KOPT-K1 (cell line): ENCODE measurements at regions not wholly inside any gene's neighbourhood (a gene's known extent, or its start where the extent isn't known, plus 50 kb on each side); places are given as distances from the start of the nearest gene placed in this dataset.

ENCODE experiments used
- H3K27ac ChIP-seq: fragments of 200-600 bp; sonication (generic); 2 replicates; pipeline ENCODE4 v1.5.1; 2016; ENCODE audit warnings: antibody characterized with exemption, mild to moderate bottlenecking, low read depth, low read length; ENCODE audit not compliant: poor library complexity, severe bottlenecking
- H3K36me3 ChIP-seq: fragments of 200-600 bp; sonication (generic); 2 replicates; pipeline ENCODE4 v1.5.1; 2017; ENCODE audit warnings: antibody characterized with exemption, mild to moderate bottlenecking, low read length, moderate library complexity; ENCODE audit not compliant: insufficient read depth
- H3K9me3 ChIP-seq: fragments of 200-600 bp; sonication (generic); 2 replicates; pipeline ENCODE4 v1.5.1; 2017; ENCODE audit warnings: antibody characterized with exemption, low read length, mild to moderate bottlenecking; ENCODE audit not compliant: insufficient read depth, poor library complexity, severe bottlenecking

- Histone ChIP-seq H3K9me3 (no peaks in the 10 kb centered on the region), H3K27ac (no peak overlapping the region), H3K36me3 (no peaks in the 10 kb centered on the region)
Measured at GRCh38 chr5:74007193-74007592, 381.2 kb downstream of the ARHGEF28 start.

GRCh38 chr5:73999297-73999696 is 373.3 kb downstream of the ARHGEF28 start:
- no peaks in the 10 kb centered on the region for H3K9me3 ChIP-seq
- H3K27ac ChIP-seq, result no peak overlapping the region
- no peaks in the 10 kb centered on the region for H3K36me3 ChIP-seq

GRCh38 chr5:73998489-73998888 is 372.5 kb downstream of the ARHGEF28 start:
- Histone ChIP-seq H3K27ac (no peak overlapping the region), H3K36me3 (no peaks in the 10 kb centered on the region), H3K9me3 (no peaks in the 10 kb centered on the region)

- H3K27ac ChIP-seq, result no peak overlapping the region
- H3K36me3 ChIP-seq, result no peaks in the 10 kb centered on the region
- no peaks in the 10 kb centered on the region for H3K9me3 ChIP-seq
Measured at GRCh38 chr5:73997960-73998359, 372.0 kb downstream of the ARHGEF28 start.

GRCh38 chr5:73996151-73996755 is 370.3 kb downstream of the ARHGEF28 start:
- Histone ChIP-seq H3K27ac (no peak overlapping the region), H3K36me3 (no peaks in the 10 kb centered on the region), H3K9me3 (no peaks in the 10 kb centered on the region)

GRCh38 chr5:73994963-73995362 is 369.0 kb downstream of the ARHGEF28 start:
- H3K36me3 ChIP-seq, result no peaks in the 10 kb centered on the region
- H3K27ac ChIP-seq, result no peak overlapping the region
- H3K9me3 ChIP-seq, result no peaks in the 10 kb centered on the region
